ENCODE measurements at regions not wholly inside any gene's neighbourhood (a gene's known extent, or its start where the extent isn't known, plus 50 kb on each side); places are given as distances from the start of the nearest gene placed in this dataset.

DNA sequence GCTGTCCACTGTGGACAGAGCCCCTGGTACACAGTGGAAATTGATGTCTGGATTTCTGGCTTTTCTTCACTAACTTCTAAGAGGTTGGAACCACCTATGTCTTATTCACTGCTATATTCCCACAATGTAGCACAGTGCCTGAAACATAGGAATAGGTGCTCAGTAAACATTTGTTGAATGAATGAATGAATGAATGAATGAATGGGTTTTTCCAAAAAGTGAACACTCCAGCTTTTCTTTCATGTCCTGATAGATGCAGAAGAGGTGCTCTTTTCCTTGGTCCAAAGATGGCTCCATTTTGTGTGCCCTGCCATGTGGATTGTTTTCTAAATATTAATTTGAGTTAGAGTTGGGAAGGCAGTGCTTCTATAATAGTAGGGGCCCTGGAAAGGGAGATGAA, 124.1 kb downstream of the SP3 start:
- FAIRE-seq, result no peak
- DNase-seq (ENCODE audit: insufficient read length, low spot score), result no peak

DNA sequence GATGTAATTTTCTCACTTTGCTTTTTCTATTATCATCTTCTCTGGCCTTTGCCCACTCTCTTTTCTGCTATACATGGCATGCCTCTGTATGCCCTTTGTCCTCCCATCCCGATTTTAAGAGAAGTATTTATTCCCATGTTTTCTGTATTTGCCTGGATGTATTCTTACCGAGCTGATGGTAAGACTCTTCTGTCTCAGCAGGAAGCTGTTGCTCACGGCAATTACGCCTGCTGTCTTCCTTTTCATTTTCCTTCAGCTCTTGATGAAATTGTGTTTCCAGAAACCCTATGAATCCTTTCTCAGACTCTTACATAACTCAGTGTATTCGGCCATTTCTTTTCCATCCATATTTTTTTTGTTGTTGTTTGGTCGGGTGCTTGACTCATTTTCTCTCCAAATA, 121.6 kb downstream of the SP3 start:
- FAIRE-seq (no peak), DNase-seq (ENCODE audit: insufficient read length, low spot score) (no peak)

DNA sequence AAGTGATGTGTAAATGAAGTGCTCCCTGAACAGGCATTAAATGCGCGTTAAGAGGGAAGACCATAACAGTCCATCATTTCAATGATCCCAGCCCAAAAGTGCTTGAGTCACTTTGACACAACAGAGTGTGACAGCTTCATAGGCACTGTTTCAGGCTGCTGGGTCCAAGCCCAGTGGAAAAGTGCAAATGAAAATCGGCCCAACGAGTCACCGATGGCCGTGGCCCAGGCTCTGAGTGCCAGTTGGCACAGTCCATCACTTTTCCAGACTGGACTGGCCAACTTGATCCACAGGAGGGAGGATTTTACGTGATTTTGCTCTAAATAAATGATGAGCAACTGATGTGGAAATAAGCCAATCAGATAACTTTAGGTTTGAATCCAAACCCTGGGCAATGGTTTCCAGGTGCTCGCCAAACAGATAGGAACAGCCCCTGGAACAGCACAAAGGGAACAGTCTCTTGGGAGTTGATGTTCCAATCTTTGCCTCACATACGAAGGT, 114.0 kb downstream of the SP3 start:
- FAIRE-seq (no peak), DNase-seq (ENCODE audit: insufficient read length, low spot score) (no peak)

DNA sequence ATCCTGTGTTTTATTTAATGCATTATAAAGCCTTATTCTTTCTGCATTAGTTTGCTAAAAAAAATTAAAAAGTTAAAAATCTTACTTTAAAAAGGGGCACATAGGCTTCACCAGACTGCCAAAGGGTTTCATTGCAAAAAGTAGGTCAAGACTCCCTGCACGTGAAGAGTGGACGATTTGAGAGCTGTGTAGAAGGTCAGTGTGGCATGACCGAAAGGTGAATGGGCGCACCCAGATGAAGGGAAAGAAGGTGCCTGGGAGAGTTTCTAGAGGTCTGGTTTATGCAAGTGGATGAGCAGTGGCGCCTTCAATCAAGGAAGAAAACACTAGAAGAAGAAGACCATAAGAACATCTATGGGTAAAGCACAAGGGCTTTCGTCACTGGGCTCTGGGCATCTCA, 111.0 kb downstream of the SP3 start:
- no peak for FAIRE-seq

DNA sequence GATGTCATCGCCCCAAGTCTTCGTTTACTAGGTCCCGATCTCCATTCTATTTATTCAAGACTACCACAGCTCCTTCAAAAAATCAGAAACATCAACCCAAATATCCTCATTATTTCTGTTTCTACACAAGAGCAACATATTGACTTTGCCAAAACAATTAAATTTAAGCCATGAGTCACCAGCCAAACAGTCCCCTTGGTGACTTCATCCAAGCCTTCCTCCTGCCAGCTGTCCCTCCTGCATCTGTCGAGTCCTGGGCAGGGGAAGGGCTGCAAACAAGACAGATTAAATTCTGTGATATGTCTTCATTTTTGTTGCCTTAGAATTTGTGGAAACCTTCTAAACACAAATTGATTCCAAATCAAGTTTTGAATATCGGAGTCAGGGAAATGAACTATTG, 110.3 kb downstream of the SP3 start:
- no peak for DNase-seq (ENCODE audit: insufficient read length, low spot score)
- no peak for FAIRE-seq

More for the DNA sequence above, 111.0 kb downstream of the SP3 start:
- DNase-seq (ENCODE audit: insufficient read length, low spot score), result no peak

DNA sequence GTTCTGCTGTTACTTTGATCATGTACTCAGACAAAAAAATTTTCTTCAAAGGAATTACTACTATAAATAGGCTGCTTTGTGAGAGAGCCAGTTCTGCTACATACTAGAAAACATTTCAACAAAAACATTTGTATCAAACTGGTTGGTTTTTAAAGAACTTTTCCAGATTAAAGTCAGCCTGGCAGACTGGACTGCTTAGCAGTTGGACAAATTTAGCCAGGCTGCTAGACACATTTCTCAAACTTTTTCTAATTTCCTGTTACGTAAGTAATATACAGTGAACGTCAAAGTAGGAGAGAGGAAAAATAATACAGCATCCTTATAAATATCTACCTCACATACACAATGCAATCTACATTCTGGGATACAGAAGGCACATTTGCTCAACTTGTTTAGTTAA, 109.5 kb downstream of the SP3 start:
- FAIRE-seq (no peak), DNase-seq (ENCODE audit: insufficient read length, low spot score) (no peak)
